Lower lobe of right lung (tissue), 2 donors: ENCODE measurements at regions not wholly inside any gene's neighbourhood (a gene's known extent, or its start where the extent isn't known, plus 50 kb on each side); places are given as distances from the start of the nearest gene placed in this dataset.

Source experiments
- ATAC-seq, 2 donors: fragments of 200-7000 bp; cut with Tn5 transposase; one replicate each; pipeline ENCODE4 v1.9.1; 2020 to 2022; ENCODE audit warnings: mild to moderate bottlenecking in 2 of 2, moderate library complexity in 2 of 2
- DNase-seq: peaks from one replicate; pipeline ENCODE4 v3.0.0-alpha.2; 2020
- H3K27ac ChIP-seq: fragments of 200-600 bp; one replicate; pipeline ENCODE4 v1.8.0; 2022
- H3K27me3 ChIP-seq: fragments of 200-600 bp; one replicate; pipeline ENCODE4 v1.8.0; 2022; ENCODE audit warnings: low read depth
- H3K36me3 ChIP-seq: fragments of 200-600 bp; one replicate; pipeline ENCODE4 v1.8.0; 2022; ENCODE audit warnings: mild to moderate bottlenecking
- H3K4me1 ChIP-seq: fragments of 200-600 bp; one replicate; pipeline ENCODE4 v1.8.0; 2022
- H3K4me3 ChIP-seq: fragments of 200-600 bp; one replicate; pipeline ENCODE4 v1.8.0; 2022; ENCODE audit warnings: mild to moderate bottlenecking
- H3K9me3 ChIP-seq: fragments of 200-600 bp; one replicate; pipeline ENCODE4 v1.8.0; 2022
- intact Hi-C: fragments of 100-400 bp; cut with DNase I; formaldehyde crosslinking; loops from one replicate; pipeline ENCODE4 v1.11.0; 2022
- TF ChIP-seq, protein P1 (sequence below): fragments of 200-600 bp; IDR thresholded peaks from one replicate; pipeline ENCODE4 v1.8.0; 2022; ENCODE audit warnings: antibody characterized with exemption, mild to moderate bottlenecking
- donor health status: DM: no; HTN: yes; CAD: no; lungs with severe emphysema.

DNA sequence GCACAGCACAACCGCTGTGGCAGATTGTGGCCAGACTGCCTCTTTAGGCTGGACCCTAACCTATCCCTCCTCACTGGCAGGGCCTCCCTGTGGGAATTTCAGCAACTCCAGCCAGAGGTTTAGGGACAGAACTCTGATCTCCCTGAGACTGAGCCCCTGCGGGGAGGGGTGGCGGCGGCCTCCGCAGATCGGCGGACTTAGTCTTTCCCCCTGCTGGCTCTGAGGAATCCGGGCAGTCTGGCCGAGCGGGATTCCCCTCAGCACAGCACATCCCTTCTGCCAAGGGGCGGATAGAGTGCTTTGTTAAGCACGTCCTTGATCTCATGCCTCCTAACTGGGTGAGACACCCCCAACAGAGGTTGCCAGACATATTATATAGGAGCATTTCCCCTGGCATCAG is 224.2 kb upstream of the NPY start:
- no peak overlapping the region for H3K4me3 ChIP-seq
- intact Hi-C loops: no loop called here
- H3K27ac ChIP-seq: no peak overlapping the region
- H3K4me1 ChIP-seq: no peaks in the 10 kb centered on the region
- ATAC-seq (no peak), DNase-seq (no peak)
- H3K9me3 ChIP-seq: no peaks in the 10 kb centered on the region
- no peaks in the 10 kb centered on the region for H3K36me3 ChIP-seq
- no peaks in the 10 kb centered on the region for H3K27me3 ChIP-seq
- TF ChIP-seq, protein P1, sequence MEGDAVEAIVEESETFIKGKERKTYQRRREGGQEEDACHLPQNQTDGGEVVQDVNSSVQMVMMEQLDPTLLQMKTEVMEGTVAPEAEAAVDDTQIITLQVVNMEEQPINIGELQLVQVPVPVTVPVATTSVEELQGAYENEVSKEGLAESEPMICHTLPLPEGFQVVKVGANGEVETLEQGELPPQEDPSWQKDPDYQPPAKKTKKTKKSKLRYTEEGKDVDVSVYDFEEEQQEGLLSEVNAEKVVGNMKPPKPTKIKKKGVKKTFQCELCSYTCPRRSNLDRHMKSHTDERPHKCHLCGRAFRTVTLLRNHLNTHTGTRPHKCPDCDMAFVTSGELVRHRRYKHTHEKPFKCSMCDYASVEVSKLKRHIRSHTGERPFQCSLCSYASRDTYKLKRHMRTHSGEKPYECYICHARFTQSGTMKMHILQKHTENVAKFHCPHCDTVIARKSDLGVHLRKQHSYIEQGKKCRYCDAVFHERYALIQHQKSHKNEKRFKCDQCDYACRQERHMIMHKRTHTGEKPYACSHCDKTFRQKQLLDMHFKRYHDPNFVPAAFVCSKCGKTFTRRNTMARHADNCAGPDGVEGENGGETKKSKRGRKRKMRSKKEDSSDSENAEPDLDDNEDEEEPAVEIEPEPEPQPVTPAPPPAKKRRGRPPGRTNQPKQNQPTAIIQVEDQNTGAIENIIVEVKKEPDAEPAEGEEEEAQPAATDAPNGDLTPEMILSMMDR: no peak

- no peaks in the 10 kb centered on the region for H3K27me3 ChIP-seq
- H3K4me1 ChIP-seq: no peaks in the 10 kb centered on the region
- intact Hi-C loops: no loop called here
- TF ChIP-seq, protein P1: no peak
- no peak overlapping the region for H3K27ac ChIP-seq
- no peak for ATAC-seq
- H3K9me3 ChIP-seq: no peaks in the 10 kb centered on the region
- H3K4me3 ChIP-seq: no peak overlapping the region
- no peaks in the 10 kb centered on the region for H3K36me3 ChIP-seq
- no peak for DNase-seq
Observed at GRCh38 chr7:24063721-24064120, 220.3 kb upstream of the NPY start.

GRCh38 chr7:24069751-24070150 is 214.2 kb upstream of the NPY start:
- Histone ChIP-seq H3K36me3 (no peaks in the 10 kb centered on the region), H3K9me3 (no peaks in the 10 kb centered on the region), H3K4me1 (no peaks in the 10 kb centered on the region), H3K27me3 (no peaks in the 10 kb centered on the region), H3K27ac (no peak overlapping the region), H3K4me3 (no peak overlapping the region)
- no peak for DNase-seq
- TF ChIP-seq, protein P1: no peak
- ATAC-seq: no peak
- intact Hi-C loops: no loop called here

GRCh38 chr7:24073651-24074420 is 210.2 kb upstream of the NPY start:
- Histone ChIP-seq H3K4me1 (no peaks in the 10 kb centered on the region), H3K4me3 (no peak overlapping the region), H3K9me3 (no peaks in the 10 kb centered on the region), H3K27me3 (no peaks in the 10 kb centered on the region), H3K36me3 (no peaks in the 10 kb centered on the region), H3K27ac (no peak overlapping the region)
- intact Hi-C loops: no loop called here
- DNase-seq: no peak
- ATAC-seq: no peak
- TF ChIP-seq, protein P1: no peak

DNA sequence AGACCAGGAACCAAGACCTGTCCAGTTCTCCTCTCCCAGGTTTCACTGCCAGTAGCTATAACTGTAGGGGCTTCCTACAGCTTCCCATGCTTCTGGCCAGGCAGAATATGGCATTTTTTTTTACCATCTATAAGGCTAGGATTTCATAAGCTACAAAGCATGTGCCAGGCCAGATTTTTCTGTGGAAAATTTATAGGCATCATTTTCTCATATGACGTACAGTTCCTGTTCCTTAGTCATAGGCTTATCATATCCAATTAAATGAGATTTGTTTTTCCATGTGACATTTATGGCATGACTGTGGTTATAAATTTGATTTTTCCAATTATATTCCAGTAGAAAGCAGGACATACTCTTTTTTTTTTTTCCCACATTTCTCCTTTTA is 208.6 kb upstream of the NPY start:
- Histone ChIP-seq H3K9me3 (no peaks in the 10 kb centered on the region), H3K27ac (no peak overlapping the region), H3K36me3 (no peaks in the 10 kb centered on the region), H3K4me3 (no peak overlapping the region), H3K27me3 (no peaks in the 10 kb centered on the region), H3K4me1 (no peaks in the 10 kb centered on the region)
- DNase-seq (no peak), ATAC-seq (no peak)
- intact Hi-C loops: no loop called here
- TF ChIP-seq, protein P1: no peak
